GM12865 (cell line): ENCODE measurements at regions not wholly inside any gene's neighbourhood (a gene's known extent, or its start where the extent isn't known, plus 50 kb on each side); places are given as distances from the start of the nearest gene placed in this dataset.

Experiments
- DNase-seq: peaks from one replicate; pipeline ENCODE4 v3.0.0; 2010; ENCODE audit warnings: low read depth
- H3K4me3 ChIP-seq: 2 replicates; pipeline ENCODE4 v1.5.1; 2011; ENCODE audit warnings: mild to moderate bottlenecking, low read depth, low read length, control low read depth
- CTCF ChIP-seq: IDR thresholded peaks from 2 replicates; pipeline ENCODE4 v1.5.1; 2011; ENCODE audit warnings: low read length, control low read depth, low read depth, inconsistent platforms; ENCODE audit not compliant: insufficient read depth; ENCODE audit errors: missing control alignments

GRCh38 chr6:22621701-22622100 is 52.3 kb downstream of the HDGFL1 start:
- DNase-seq, result no peak
- no peak overlapping the region for H3K4me3 ChIP-seq
- no peak for TF ChIP-seq CTCF

DNA sequence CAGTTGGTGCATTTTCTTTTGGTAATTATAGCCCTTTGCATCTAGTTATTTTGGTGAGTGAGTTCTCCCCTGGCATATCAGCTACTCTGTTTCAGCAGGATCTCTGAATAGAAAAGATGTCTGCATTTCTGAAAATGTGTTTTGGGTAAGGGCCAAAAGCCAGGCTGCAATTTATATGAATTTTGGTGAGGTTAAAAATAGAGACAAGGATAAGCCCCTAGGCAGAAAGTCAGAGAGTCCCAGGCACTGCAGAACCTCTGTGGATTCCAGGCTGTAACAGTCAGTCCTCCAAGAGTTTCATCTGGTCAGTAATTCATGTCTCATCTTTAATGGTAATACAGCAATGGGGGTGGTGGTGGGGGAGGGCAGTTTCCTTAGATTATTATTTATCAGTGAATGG is 53.0 kb downstream of the HDGFL1 start:
- TF ChIP-seq CTCF, result no peak
- DNase-seq, result no peak
- H3K4me3 ChIP-seq, result no peak overlapping the region

DNA sequence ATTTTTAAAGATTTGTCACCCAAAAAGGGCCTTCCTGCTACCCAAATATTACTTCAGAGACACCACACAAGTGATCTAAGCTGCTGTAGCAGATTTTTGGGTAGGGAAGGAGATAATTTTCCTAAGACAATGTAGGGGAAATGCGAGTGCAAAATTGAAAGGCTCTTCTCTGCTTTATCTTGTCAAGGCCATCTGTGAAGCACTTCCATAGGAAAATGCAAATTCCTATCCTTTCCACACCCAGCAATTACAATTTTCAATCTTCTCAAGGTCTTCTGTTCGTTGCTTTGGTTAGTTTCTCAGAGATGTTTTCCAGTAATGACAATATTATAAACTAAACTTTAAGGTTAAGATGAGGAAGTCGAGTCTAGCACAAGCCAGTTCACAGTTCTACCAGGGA is 53.4 kb downstream of the HDGFL1 start:
- DNase-seq, result no peak
- no peak for TF ChIP-seq CTCF
- no peak overlapping the region for H3K4me3 ChIP-seq

- no peak for TF ChIP-seq CTCF
- DNase-seq, result peak; percentile 75
These were observed 58.3 kb downstream of the HDGFL1 start for GRCh38 chr6:22627644-22628043.

DNA sequence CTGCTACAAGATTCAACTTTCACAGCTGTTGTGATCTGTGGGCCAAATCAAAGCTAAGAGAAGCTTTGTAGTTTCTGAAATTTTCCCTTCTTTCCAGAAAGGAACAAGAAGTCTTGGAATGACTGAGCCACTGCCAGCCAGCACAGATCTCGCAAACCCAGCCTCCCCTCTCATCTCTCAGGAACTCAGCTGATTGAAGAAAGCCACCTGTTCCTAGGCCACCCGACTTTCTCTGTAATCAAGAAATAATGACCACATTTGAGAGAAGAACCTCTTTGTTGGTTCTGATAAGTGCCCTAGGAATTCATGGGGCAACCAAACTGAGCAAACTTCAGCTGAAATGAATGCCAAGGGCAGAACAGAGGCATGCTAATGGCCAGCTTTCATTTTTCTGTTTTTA is 61.7 kb downstream of the HDGFL1 start:
- H3K4me3 ChIP-seq, result no peak overlapping the region
- TF ChIP-seq CTCF, result no peak
- peak; percentile 55 for DNase-seq

More at GRCh38 chr6:22627644-22628043, 58.3 kb downstream of the HDGFL1 start:
- no peak overlapping the region for H3K4me3 ChIP-seq

DNA sequence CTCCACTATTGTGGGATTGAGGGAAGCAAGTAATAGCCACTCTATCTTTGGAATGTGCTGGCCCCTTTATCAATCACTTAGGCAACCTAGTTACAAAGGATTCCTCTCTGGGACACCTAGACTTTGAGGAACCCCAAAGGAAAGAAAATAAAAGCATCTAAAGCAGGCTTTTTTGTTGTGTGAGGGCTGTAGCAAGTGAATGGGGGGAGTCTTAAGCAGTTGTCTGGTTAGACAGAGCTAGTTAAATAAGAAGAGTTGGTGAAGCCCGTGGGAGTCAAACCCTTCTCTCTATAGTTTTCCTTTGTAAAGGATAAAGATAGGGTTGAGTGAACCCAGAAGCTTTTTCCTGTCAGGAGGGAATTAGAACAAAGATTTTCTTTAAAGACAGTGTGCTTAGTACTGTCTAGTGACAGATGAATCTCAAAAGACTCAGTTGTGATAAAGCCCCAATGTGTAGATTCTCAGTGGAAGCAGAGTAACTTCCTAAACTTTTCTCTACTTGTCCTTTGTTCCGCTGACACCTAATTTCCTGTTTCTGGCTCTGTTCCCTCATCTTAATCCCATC is 63.3 kb downstream of the HDGFL1 start:
- H3K4me3 ChIP-seq, result no peak overlapping the region
- TF ChIP-seq CTCF, result no peak
- DNase-seq, result no peak

GRCh38 chr6:22636452-22636851 is 67.1 kb downstream of the HDGFL1 start:
- DNase-seq, result no peak
- no peak for TF ChIP-seq CTCF
- H3K4me3 ChIP-seq, result no peak overlapping the region
